NCI-H1092 (cell line): ENCODE measurements at regions not wholly inside any gene's neighbourhood (a gene's known extent, or its start where the extent isn't known, plus 50 kb on each side); places are given as distances from the start of the nearest gene placed in this dataset.
"Not testable (repeated sequence)": the region's sequence is repeated elsewhere in the genome, so short reads cannot be mapped to it uniquely, and the experiment has no call there.

Experiments
- DNase-seq: peaks from one replicate; lab custom pipeline; 2025; lab: John Stamatoyannopoulos, UW

GRCh38 chr4:62706423-62706822 lies 1506.3 kb downstream of the ADGRL3 start:
- DNase-seq: no peak

GRCh38 chr4:62683799-62684566 lies 1483.9 kb downstream of the ADGRL3 start:
- DNase-seq: no peak

GRCh38 chr4:62676962-62677361 lies 1476.8 kb downstream of the ADGRL3 start:
- no peak for DNase-seq

- DNase-seq: peak; percentile 78
Observed at GRCh38 chr4:62670514-62670913, 1470.4 kb downstream of the ADGRL3 start.

- no peak for DNase-seq
Observed at GRCh38 chr4:62661821-62662220, 1461.7 kb downstream of the ADGRL3 start.

- no peak for DNase-seq
Observed at GRCh38 chr4:62656006-62656405, 1455.9 kb downstream of the ADGRL3 start.

GRCh38 chr4:62644372-62644771 lies 1444.2 kb downstream of the ADGRL3 start:
- peak; percentile 15 for DNase-seq

GRCh38 chr4:62640296-62640695 lies 1440.2 kb downstream of the ADGRL3 start:
- DNase-seq: no peak

GRCh38 chr4:62627671-62628070 lies 1427.5 kb downstream of the ADGRL3 start:
- DNase-seq: no peak

GRCh38 chr4:62627141-62627540 lies 1427.0 kb downstream of the ADGRL3 start:
- DNase-seq: no peak

GRCh38 chr4:62622089-62622488 lies 1422.0 kb downstream of the ADGRL3 start:
- no peak for DNase-seq

- DNase-seq: no peak
Observed at GRCh38 chr4:62619971-62620370, 1419.8 kb downstream of the ADGRL3 start.

- no peak for DNase-seq
Observed at GRCh38 chr4:62618042-62618441, 1417.9 kb downstream of the ADGRL3 start.

GRCh38 chr4:62601737-62602136 lies 1401.6 kb downstream of the ADGRL3 start:
- no peak for DNase-seq

GRCh38 chr4:62595265-62595664 lies 1395.1 kb downstream of the ADGRL3 start:
- DNase-seq: not testable (repeated sequence)

- DNase-seq: no peak
Observed at GRCh38 chr4:62591756-62592155, 1391.6 kb downstream of the ADGRL3 start.

GRCh38 chr4:62588671-62589070 lies 1388.5 kb downstream of the ADGRL3 start:
- DNase-seq: no peak

- no peak for DNase-seq
Observed at GRCh38 chr4:62571494-62571893, 1371.4 kb downstream of the ADGRL3 start.

GRCh38 chr4:62560858-62561257 lies 1360.7 kb downstream of the ADGRL3 start:
- no peak for DNase-seq

GRCh38 chr4:62550121-62550520 lies 1350.0 kb downstream of the ADGRL3 start:
- no peak for DNase-seq

- DNase-seq: no peak
Observed at GRCh38 chr4:62549601-62550000, 1349.5 kb downstream of the ADGRL3 start.

GRCh38 chr4:62548765-62549164 lies 1348.6 kb downstream of the ADGRL3 start:
- no peak for DNase-seq

- no peak for DNase-seq
Observed at GRCh38 chr4:62548108-62548524, 1348.0 kb downstream of the ADGRL3 start.

GRCh38 chr4:62544428-62544827 lies 1344.3 kb downstream of the ADGRL3 start:
- no peak for DNase-seq
